Caco-2 (cell line): ENCODE measurements at regions not wholly inside any gene's neighbourhood (a gene's known extent, or its start where the extent isn't known, plus 50 kb on each side); places are given as distances from the start of the nearest gene placed in this dataset.

Source experiments
- BruUV-seq: library from RNA; stranded (reverse); fragments of 400-500 nt; replicated peaks from 2 replicates; lab custom pipeline; 2021; lab: Mats Ljungman, UMichigan
- CTCF ChIA-PET: fragments of 300-600 bp; sonication (Branson Sonifier 250); formaldehyde crosslinking; loops from one replicate; lab custom pipeline; 2022; ENCODE audit warnings: antibody characterized with exemption; lab: Charles Lee
- POLR2A ChIA-PET: fragments of 300-600 bp; sonication (Branson Sonifier 250); formaldehyde crosslinking; loops from one replicate; lab custom pipeline; 2022; ENCODE audit warnings: antibody characterized with exemption; lab: Charles Lee
- DNase-seq, 2 experiments: peaks; one replicate each; pipeline versions ENCODE4 v3.0.0 to v3.0.0-alpha.2; 2020 to 2022
- H3K27me3 ChIP-seq: replicated peaks from 2 replicates; pipeline ENCODE4 v1.6.0; 2011; ENCODE audit warnings: low read length; ENCODE audit not compliant: control insufficient read depth, insufficient read depth
- H3K36me3 ChIP-seq: 2 replicates; pipeline ENCODE4 v1.5.1; 2011; ENCODE audit warnings: low read length; ENCODE audit not compliant: control insufficient read depth, insufficient read depth
- H3K4me1 ChIP-seq: fragments of 250-450 bp; sonication (Bioruptor Pico); 2 replicates; pipeline ENCODE4 v1.5.1; 2020; ENCODE audit warnings: mild to moderate bottlenecking
- H3K4me3 ChIP-seq: 2 replicates; pipeline ENCODE4 v1.5.1; 2011; ENCODE audit warnings: low read depth, mild to moderate bottlenecking, control low read depth, low read length
- H3K9me3 ChIP-seq: fragments of 250-450 bp; sonication (Bioruptor Pico); 2 replicates; pipeline ENCODE4 v1.5.1; 2020; ENCODE audit warnings: mild to moderate bottlenecking, moderate library complexity
- H3K27ac Mint-ChIP-seq: one replicate; pipeline ENCODE4 v1.8.0; 2022; ENCODE audit warnings: mixed read lengths; ENCODE audit not compliant: unreplicated experiment
- H3K27me3 Mint-ChIP-seq: one replicate; pipeline ENCODE4 v1.8.0; 2022; ENCODE audit warnings: mixed read lengths; ENCODE audit not compliant: insufficient read depth, unreplicated experiment
- H3K36me3 Mint-ChIP-seq: one replicate; pipeline ENCODE4 v1.8.0; 2022; ENCODE audit warnings: mild to moderate bottlenecking, mixed read lengths; ENCODE audit not compliant: insufficient read depth, unreplicated experiment
- H3K4me1 Mint-ChIP-seq: one replicate; pipeline ENCODE4 v1.8.0; 2022; ENCODE audit warnings: low read depth, mixed read lengths; ENCODE audit not compliant: unreplicated experiment
- H3K4me3 Mint-ChIP-seq: one replicate; pipeline ENCODE4 v1.8.0; 2022; ENCODE audit warnings: mild to moderate bottlenecking, moderate library complexity, mixed read lengths; ENCODE audit not compliant: unreplicated experiment
- H3K9me3 Mint-ChIP-seq: one replicate; pipeline ENCODE4 v1.8.0; 2022; ENCODE audit warnings: mixed read lengths; ENCODE audit not compliant: unreplicated experiment
- CTCF ChIP-seq, 2 experiments: fragments of 200-600 bp in 1 of 2; IDR thresholded peaks; 1 replicate in 1 of 2; 2 replicates in 1 of 2; pipeline versions ENCODE4 v1.5.1 to v1.8.0; 2011 to 2022; ENCODE audit warnings: antibody characterized with exemption in 1 of 2, control low read depth in 1 of 2, inconsistent platforms in 1 of 2, low read depth in 1 of 2, low read length in 1 of 2, mild to moderate bottlenecking in 1 of 2, moderate library complexity in 1 of 2; ENCODE audit not compliant: insufficient read depth in 1 of 2, severe bottlenecking in 1 of 2, unreplicated experiment in 1 of 2
- intact Hi-C: fragments of 100-400 bp; cut with micrococcal nuclease; formaldehyde crosslinking; loops from one replicate; pipeline ENCODE4 v1.10.0; 2022; ENCODE audit not compliant: unreplicated experiment

DNA sequence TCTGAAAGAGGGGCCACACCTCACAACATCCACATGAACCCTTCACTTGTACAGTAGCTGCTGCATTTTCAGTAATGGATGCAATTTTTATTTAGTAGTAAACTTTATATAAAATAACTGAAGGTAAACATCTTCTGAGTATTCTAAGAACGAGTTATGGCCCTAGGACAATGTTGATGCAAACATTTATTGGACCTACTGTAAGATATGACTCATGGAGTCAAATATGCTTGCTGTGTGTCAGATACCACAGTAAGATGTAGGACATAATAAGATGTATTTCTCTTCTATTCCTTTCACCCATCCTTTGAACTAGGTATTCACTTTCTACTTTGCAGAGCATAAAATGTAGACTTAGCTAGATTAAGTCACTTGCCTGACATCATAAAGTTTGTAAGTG, 87.6 kb downstream of the TEX13C start:
- Histone ChIP-seq H3K4me1 (no peaks in the 10 kb centered on the region), H3K36me3 (no peaks in the 10 kb centered on the region), H3K4me3 (no peak overlapping the region), H3K27me3 (no peaks in the 10 kb centered on the region), H3K9me3 (no peaks in the 10 kb centered on the region)
- Mint-ChIP-seq H3K27ac (no peak overlapping the region), H3K9me3 (no peaks in the 10 kb centered on the region), H3K4me3 (no peak overlapping the region), H3K27me3 (no peaks in the 10 kb centered on the region), H3K36me3 (no peaks in the 10 kb centered on the region), H3K4me1 (no peaks in the 10 kb centered on the region)
- intact Hi-C loops = no loop called here
- DNase-seq = no peak
- ChIA-PET POLR2A (no interaction called here), CTCF (no interaction called here)
- no TSS peak for BruUV-seq
- TF ChIP-seq CTCF (IDR thresholded peaks at IDR 0.05; ENCODE audit: insufficient read depth in 1 of 2, low read depth in 1 of 2, low read length in 1 of 2, severe bottlenecking in 1 of 2, unreplicated experiment in 1 of 2) = no peak

GRCh38 chrX:125420809-125421208, 101.1 kb downstream of the TEX13C start:
- H3K4me3 ChIP-seq = no peak overlapping the region
- H3K27me3 ChIP-seq = no peaks in the 10 kb centered on the region
- Mint-ChIP-seq H3K27ac (no peak overlapping the region), H3K36me3 (no peaks in the 10 kb centered on the region), H3K4me3 (no peak overlapping the region), H3K9me3 (no peaks in the 10 kb centered on the region), H3K4me1 (no peaks in the 10 kb centered on the region), H3K27me3 (no peaks in the 10 kb centered on the region)
- no peak for DNase-seq
- no peaks in the 10 kb centered on the region for H3K9me3 ChIP-seq
- TF ChIP-seq CTCF (IDR thresholded peaks at IDR 0.05; ENCODE audit: insufficient read depth in 1 of 2, low read depth in 1 of 2, low read length in 1 of 2, severe bottlenecking in 1 of 2, unreplicated experiment in 1 of 2) = no peak
- ChIA-PET POLR2A (no interaction called here), CTCF (no interaction called here)
- no peaks in the 10 kb centered on the region for H3K4me1 ChIP-seq
- H3K36me3 ChIP-seq = no peaks in the 10 kb centered on the region
- BruUV-seq = no TSS peak
- intact Hi-C loops = no loop called here

DNA sequence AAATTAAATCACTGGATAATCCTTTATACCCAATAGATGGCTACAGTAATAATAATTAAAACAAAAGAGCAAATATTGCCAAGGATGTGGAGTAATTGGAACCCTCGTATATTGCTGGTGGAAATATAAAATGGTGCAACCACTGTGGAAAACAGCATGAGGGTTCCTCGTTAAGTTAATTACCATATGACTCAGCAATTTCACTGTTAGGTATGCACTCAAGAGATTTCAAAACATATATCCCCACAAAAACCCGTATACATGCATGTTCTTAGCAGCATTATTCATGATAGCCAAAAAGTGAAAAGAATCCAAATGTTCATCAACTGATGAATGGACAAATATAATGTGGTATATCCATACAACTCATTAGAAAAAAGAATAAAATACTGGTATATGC, 103.3 kb downstream of the TEX13C start:
- no peaks in the 10 kb centered on the region for H3K27me3 ChIP-seq
- H3K36me3 ChIP-seq = no peaks in the 10 kb centered on the region
- Mint-ChIP-seq H3K27me3 (no peaks in the 10 kb centered on the region), H3K4me3 (no peak overlapping the region), H3K27ac (no peak overlapping the region), H3K9me3 (no peaks in the 10 kb centered on the region), H3K4me1 (no peaks in the 10 kb centered on the region), H3K36me3 (no peaks in the 10 kb centered on the region)
- BruUV-seq = no TSS peak
- ChIA-PET POLR2A (no interaction called here), CTCF (no interaction called here)
- no peak overlapping the region for H3K4me3 ChIP-seq
- no peaks in the 10 kb centered on the region for H3K4me1 ChIP-seq
- no peaks in the 10 kb centered on the region for H3K9me3 ChIP-seq
- intact Hi-C loops = no loop called here
- TF ChIP-seq CTCF (IDR thresholded peaks at IDR 0.05; ENCODE audit: insufficient read depth in 1 of 2, low read depth in 1 of 2, low read length in 1 of 2, severe bottlenecking in 1 of 2, unreplicated experiment in 1 of 2) = no peak
- no peak for DNase-seq
